ENCODE measurements at regions not wholly inside any gene's neighbourhood (a gene's known extent, or its start where the extent isn't known, plus 50 kb on each side); places are given as distances from the start of the nearest gene placed in this dataset.

GRCh38 chr13:90455067-90455466 is 892.4 kb upstream of the MIR17HG start:
- TF ChIP-seq CTCF (IDR thresholded peaks at IDR 0.05) (no peak), POLR2A (IDR thresholded peaks at IDR 0.05) (no peak)

Measured in thyroid gland (tissue), 4 donors.